Mucosa of descending colon (tissue), 3 donors: ENCODE measurements at regions not wholly inside any gene's neighbourhood (a gene's known extent, or its start where the extent isn't known, plus 50 kb on each side); places are given as distances from the start of the nearest gene placed in this dataset.

ENCODE experiments used
- ATAC-seq: fragments of 200-7000 bp; cut with Tn5 transposase; one replicate; pipeline ENCODE4 v1.9.1; 2020; ENCODE audit warnings: mild to moderate bottlenecking, moderate library complexity
- DNase-seq, 3 donors: peaks; one replicate each; pipeline ENCODE4 v3.0.0-alpha.2; 2020
- H3K36me3 ChIP-seq: fragments of 200-600 bp; one replicate; pipeline ENCODE4 v1.8.0; 2021; ENCODE audit warnings: low read depth, mild to moderate bottlenecking
- H3K4me1 ChIP-seq: fragments of 200-600 bp; one replicate; pipeline ENCODE4 v1.8.0; 2021; ENCODE audit warnings: low read depth, mild to moderate bottlenecking
- H3K4me3 ChIP-seq: fragments of 200-600 bp; one replicate; pipeline ENCODE4 v1.8.0; 2021; ENCODE audit warnings: mild to moderate bottlenecking
- H3K9me3 ChIP-seq: fragments of 200-600 bp; one replicate; pipeline ENCODE4 v1.8.0; 2021; ENCODE audit warnings: mild to moderate bottlenecking
- CTCF ChIP-seq: fragments of 200-600 bp; IDR thresholded peaks from one replicate; pipeline ENCODE4 v1.8.0; 2022; ENCODE audit warnings: antibody characterized with exemption, mild to moderate bottlenecking
- intact Hi-C, 2 donors: fragments of 100-400 bp; cut with DNase I in 1 of 2; cut with micrococcal nuclease in 1 of 2; formaldehyde crosslinking; loops; one replicate each; pipeline versions ENCODE4 v1.11.0 to v1.11.1; 2022; cut with DNase I, micrococcal nuclease
- donor health status: DM: no; HTN: no; CAD: no; lungs with moderate emphysema.
- donor health status: DM: no; HTN: no; CAD: no.
- donor health status: DM: no; HTN: yes; CAD: no.

DNA sequence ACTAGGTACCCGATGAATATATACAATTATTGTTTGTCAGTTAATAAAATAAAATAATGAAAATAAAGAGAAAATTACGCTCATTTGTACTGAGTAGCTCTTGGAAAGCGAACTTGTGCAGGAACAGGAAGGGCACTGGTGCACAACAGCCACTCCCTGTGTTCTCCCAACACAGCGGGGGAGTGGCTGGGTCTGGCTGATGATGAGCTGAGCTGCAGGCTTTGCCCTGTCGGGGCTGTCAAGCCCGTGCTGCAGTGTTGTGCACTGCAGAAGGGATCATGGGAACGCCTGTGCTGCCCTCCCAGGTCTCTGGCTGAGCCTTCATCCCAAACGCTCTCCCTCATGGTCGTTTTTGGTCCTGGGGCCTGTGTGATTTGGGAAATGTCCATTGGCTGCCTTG, 131.7 kb upstream of the MAP3K4 start:
- ATAC-seq (no peak), DNase-seq (no peak)
- H3K4me3 ChIP-seq = no peak overlapping the region
- no peaks in the 10 kb centered on the region for H3K36me3 ChIP-seq
- no peaks in the 10 kb centered on the region for H3K4me1 ChIP-seq
- TF ChIP-seq CTCF = no peak
- intact Hi-C loops = no loop called here
- peaks cover 3% of the 10 kb centered on the region for H3K9me3 ChIP-seq

DNA sequence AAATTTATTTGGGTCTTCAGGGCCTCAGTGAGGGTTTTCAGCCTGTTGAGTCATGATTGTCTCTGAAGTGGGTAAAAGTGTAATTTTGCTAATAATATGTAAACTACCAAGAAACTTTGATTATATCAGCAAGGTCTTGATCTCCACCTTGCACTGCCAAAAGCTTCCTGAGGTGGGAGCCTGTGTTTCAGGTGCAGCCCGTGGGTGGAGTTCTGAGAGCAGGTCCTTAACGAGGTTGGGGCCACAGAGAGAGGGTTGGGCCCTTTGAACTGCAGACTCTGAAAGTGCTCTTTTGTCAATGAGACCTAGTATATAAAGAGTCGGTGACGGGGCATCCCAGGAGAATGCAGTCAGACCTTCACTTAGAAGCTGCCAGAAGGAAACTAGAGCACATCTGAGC, 129.7 kb upstream of the MAP3K4 start:
- intact Hi-C loops = no loop called here
- TF ChIP-seq CTCF = no peak
- no peaks in the 10 kb centered on the region for H3K36me3 ChIP-seq
- H3K4me3 ChIP-seq = no peak overlapping the region
- ATAC-seq (no peak), DNase-seq (no peak)
- peaks cover 6% of the 10 kb centered on the region for H3K9me3 ChIP-seq
- H3K4me1 ChIP-seq = no peaks in the 10 kb centered on the region

- Histone ChIP-seq H3K36me3 (no peaks in the 10 kb centered on the region), H3K9me3 (peaks cover 3% of the 10 kb centered on the region), H3K4me1 (no peaks in the 10 kb centered on the region), H3K4me3 (no peak overlapping the region)
- no peak for DNase-seq
- TF ChIP-seq CTCF = no peak
- no peak for ATAC-seq
- intact Hi-C loops = no loop called here
Measured at GRCh38 chr6:160863782-160864181, 127.8 kb upstream of the MAP3K4 start.

- no peaks in the 10 kb centered on the region for H3K4me1 ChIP-seq
- no peak for TF ChIP-seq CTCF
- H3K4me3 ChIP-seq = no peak overlapping the region
- peaks cover 3% of the 10 kb centered on the region for H3K9me3 ChIP-seq
- ATAC-seq (no peak), DNase-seq (no peak)
- intact Hi-C loops = no loop called here
- H3K36me3 ChIP-seq = no peaks in the 10 kb centered on the region
Measured at GRCh38 chr6:160871320-160871719, 120.2 kb upstream of the MAP3K4 start.

GRCh38 chr6:160881148-160881808, 110.3 kb upstream of the MAP3K4 start:
- H3K4me1 ChIP-seq = no peaks in the 10 kb centered on the region
- ATAC-seq (no peak), DNase-seq (no peak)
- intact Hi-C loops = no loop called here
- no peaks in the 10 kb centered on the region for H3K9me3 ChIP-seq
- TF ChIP-seq CTCF = no peak
- H3K4me3 ChIP-seq = no peak overlapping the region
- H3K36me3 ChIP-seq = no peaks in the 10 kb centered on the region

DNA sequence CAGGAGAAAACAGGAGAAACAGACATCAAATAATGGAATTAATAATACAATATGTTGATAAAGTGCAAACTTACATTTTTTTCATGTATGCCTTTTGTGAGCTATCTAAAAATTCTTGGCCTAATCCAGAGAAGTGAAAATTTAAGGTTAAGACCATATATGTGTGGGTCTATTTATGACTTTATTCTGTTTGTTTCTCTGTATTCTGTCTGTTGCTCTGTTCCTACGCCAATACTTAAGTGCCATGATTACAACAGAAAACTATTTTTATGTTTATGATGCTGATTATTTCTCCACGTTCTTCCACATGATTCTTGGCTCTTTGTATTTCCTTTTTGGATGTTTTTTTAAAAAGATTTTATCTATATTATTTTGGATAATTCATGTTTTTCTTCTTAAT, 109.6 kb upstream of the MAP3K4 start:
- Histone ChIP-seq H3K4me1 (no peaks in the 10 kb centered on the region), H3K4me3 (no peak overlapping the region), H3K9me3 (no peaks in the 10 kb centered on the region), H3K36me3 (no peaks in the 10 kb centered on the region)
- ATAC-seq = no peak
- TF ChIP-seq CTCF = no peak
- intact Hi-C loops = no loop called here
- DNase-seq = no peak
